ENCODE measurements at regions not wholly inside any gene's neighbourhood (a gene's known extent, or its start where the extent isn't known, plus 50 kb on each side); places are given as distances from the start of the nearest gene placed in this dataset.

DNA sequence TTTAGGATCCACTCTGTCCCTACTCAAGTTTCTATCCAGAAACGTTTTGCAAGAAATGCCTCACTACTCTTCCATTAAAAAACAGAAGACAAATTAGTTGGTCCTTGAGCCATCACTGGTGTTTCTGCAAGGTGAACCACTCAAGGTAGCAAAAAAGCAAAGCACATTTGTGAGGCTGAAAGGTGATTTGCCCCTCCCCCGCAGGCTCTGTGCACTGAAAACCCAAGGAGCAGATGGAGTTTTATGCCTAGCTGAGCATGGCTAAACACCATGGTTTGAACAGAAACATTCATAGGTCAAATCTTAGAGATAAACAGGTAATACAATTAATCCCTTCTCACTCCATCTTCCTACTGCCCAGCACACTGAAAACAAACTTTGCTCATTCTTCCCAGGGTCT lies 538.2 kb upstream of the CDH5 start:
- DNase-seq (ENCODE audit: low read depth, low spot score), result no peak
- TF ChIP-seq, protein P1, sequence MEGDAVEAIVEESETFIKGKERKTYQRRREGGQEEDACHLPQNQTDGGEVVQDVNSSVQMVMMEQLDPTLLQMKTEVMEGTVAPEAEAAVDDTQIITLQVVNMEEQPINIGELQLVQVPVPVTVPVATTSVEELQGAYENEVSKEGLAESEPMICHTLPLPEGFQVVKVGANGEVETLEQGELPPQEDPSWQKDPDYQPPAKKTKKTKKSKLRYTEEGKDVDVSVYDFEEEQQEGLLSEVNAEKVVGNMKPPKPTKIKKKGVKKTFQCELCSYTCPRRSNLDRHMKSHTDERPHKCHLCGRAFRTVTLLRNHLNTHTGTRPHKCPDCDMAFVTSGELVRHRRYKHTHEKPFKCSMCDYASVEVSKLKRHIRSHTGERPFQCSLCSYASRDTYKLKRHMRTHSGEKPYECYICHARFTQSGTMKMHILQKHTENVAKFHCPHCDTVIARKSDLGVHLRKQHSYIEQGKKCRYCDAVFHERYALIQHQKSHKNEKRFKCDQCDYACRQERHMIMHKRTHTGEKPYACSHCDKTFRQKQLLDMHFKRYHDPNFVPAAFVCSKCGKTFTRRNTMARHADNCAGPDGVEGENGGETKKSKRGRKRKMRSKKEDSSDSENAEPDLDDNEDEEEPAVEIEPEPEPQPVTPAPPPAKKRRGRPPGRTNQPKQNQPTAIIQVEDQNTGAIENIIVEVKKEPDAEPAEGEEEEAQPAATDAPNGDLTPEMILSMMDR (IDR thresholded peaks at IDR 0.05; ENCODE audit: low read depth, low read length), result no peak
- no peak overlapping the region for H3K4me3 ChIP-seq (ENCODE audit: low read depth, low read length)
- in situ Hi-C loops (cut with HindIII; ENCODE audit: low sequenced_read_pairs), result no loop called here

- in situ Hi-C loops (cut with HindIII; ENCODE audit: low sequenced_read_pairs), result no loop called here
- TF ChIP-seq, protein P1 (IDR thresholded peaks at IDR 0.05; ENCODE audit: low read depth, low read length), result no peak
- H3K4me3 ChIP-seq (ENCODE audit: low read depth, low read length), result no peak overlapping the region
- DNase-seq (ENCODE audit: low read depth, low spot score), result no peak
These were observed 539.3 kb upstream of the CDH5 start for GRCh38 chr16:65827231-65827630.

- in situ Hi-C loops (cut with HindIII; ENCODE audit: low sequenced_read_pairs), result no loop called here
- TF ChIP-seq, protein P1 (IDR thresholded peaks at IDR 0.05; ENCODE audit: low read depth, low read length), result no peak
- DNase-seq (ENCODE audit: low read depth, low spot score), result no peak
- H3K4me3 ChIP-seq (ENCODE audit: low read depth, low read length), result no peak overlapping the region
These were observed 541.2 kb upstream of the CDH5 start for GRCh38 chr16:65825191-65825856.

DNA sequence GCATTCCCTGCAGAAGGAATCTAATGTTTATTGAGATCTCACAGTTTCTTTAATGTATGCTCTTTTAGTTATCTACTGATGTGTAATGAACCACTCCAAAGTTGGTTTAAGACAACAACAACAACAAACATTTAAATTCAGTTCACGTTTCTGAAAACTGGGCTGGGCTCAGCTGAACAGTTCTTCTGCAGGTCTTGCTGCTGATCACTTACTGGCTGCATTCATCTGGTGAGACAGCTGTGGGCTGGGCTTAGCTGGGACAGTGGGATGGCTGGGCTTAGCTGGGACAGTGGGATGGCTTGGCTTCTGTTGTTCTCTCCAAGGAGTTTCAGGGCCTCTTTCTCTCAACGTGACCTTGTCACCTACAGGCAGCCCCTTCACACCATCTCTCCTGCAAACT lies 544.3 kb upstream of the CDH5 start:
- no peak overlapping the region for H3K4me3 ChIP-seq (ENCODE audit: low read depth, low read length)
- in situ Hi-C loops (cut with HindIII; ENCODE audit: low sequenced_read_pairs), result no loop called here
- TF ChIP-seq, protein P1 (IDR thresholded peaks at IDR 0.05; ENCODE audit: low read depth, low read length), result no peak
- DNase-seq (ENCODE audit: low read depth, low spot score), result no peak

GRCh38 chr16:65819136-65819898 lies 547.2 kb upstream of the CDH5 start:
- in situ Hi-C loops (cut with HindIII; ENCODE audit: low sequenced_read_pairs), result no loop called here
- H3K4me3 ChIP-seq (ENCODE audit: low read depth, low read length), result no peak overlapping the region
- no peak for DNase-seq (ENCODE audit: low read depth, low spot score)
- TF ChIP-seq, protein P1 (IDR thresholded peaks at IDR 0.05; ENCODE audit: low read depth, low read length), result no peak

GRCh38 chr16:65817799-65818198 lies 548.7 kb upstream of the CDH5 start:
- TF ChIP-seq, protein P1 (IDR thresholded peaks at IDR 0.05; ENCODE audit: low read depth, low read length), result no peak
- DNase-seq (ENCODE audit: low read depth, low spot score), result no peak
- in situ Hi-C loops (cut with HindIII; ENCODE audit: low sequenced_read_pairs), result no loop called here
- no peak overlapping the region for H3K4me3 ChIP-seq (ENCODE audit: low read depth, low read length)
